GM12892 (cell line): ENCODE measurements at regions not wholly inside any gene's neighbourhood (a gene's known extent, or its start where the extent isn't known, plus 50 kb on each side); places are given as distances from the start of the nearest gene placed in this dataset.

Experiments used
- POLR2A ChIP-seq: IDR thresholded peaks from 2 replicates; pipeline ENCODE4 v1.6.1; 2011; ENCODE audit warnings: low read depth, low read length, control low read depth
- TAF1 ChIP-seq: IDR thresholded peaks from 2 replicates; pipeline ENCODE4 v1.6.1; 2011; ENCODE audit warnings: low read depth, mild to moderate bottlenecking, control low read depth, low read length, borderline replicate concordance

- TF ChIP-seq POLR2A: no peak
- TF ChIP-seq TAF1: no peak
Measured at GRCh38 chr9:29198861-29199260, 1625.6 kb upstream of the C9orf72 start.
